HepG2 (cell line): ENCODE measurements at regions not wholly inside any gene's neighbourhood (a gene's known extent, or its start where the extent isn't known, plus 50 kb on each side); places are given as distances from the start of the nearest gene placed in this dataset.

Experiments used
- ATAC-seq: fragments of 200-7000 bp; cut with Tn5 transposase; 3 replicates; pipeline ENCODE4 v1.9.1; 2020; ENCODE audit warnings: mild to moderate bottlenecking, moderate library complexity
- BruUV-seq: library from RNA; stranded (reverse); fragments of 400-500 nt; replicated peaks from 2 replicates; lab custom pipeline; 2021; lab: Mats Ljungman, UMichigan
- CTCF ChIA-PET: fragments of 300-600 bp; formaldehyde crosslinking; extraction: SDS; loops from one replicate; lab custom pipeline; 2021; ENCODE audit warnings: low total read pairs, inconsistent platforms, low intra/inter-chr PET ratio; lab: Yijun Ruan, JAX
- POLR2A ChIA-PET: fragments of 350-600 bp; sonication (Branson Sonifier 250); formaldehyde crosslinking; loops from one replicate; lab custom pipeline; 2020; ENCODE audit warnings: antibody characterized with exemption, inconsistent platforms; lab: Yijun Ruan, JAX
- DNase-seq: peaks from one replicate; pipeline ENCODE4 v3.0.0-alpha.2; 2015; ENCODE audit warnings: low spot score
- FAIRE-seq: peaks from 3 replicates; lab custom pipeline; 2011; peaks lifted over from hg19 to GRCh38; lab: Jason Lieb, UNC
- H2AFZ ChIP-seq: one replicate; pipeline ENCODE4 v1.6.1; 2011; ENCODE audit warnings: low read length, inconsistent platforms
- H3K27ac ChIP-seq: fragments of 300-600 bp; 3 replicates; pipeline ENCODE4 v1.8.0; 2011; ENCODE audit warnings: mixed run types, mild to moderate bottlenecking, mixed read lengths, low read length, inconsistent platforms; ENCODE audit not compliant: insufficient read depth; ENCODE audit errors: extremely low read length
- H3K27me3 ChIP-seq, 2 experiments: fragments of 200-600 bp in 1 of 2; 2 replicates in 1 of 2; 3 replicates in 1 of 2; pipeline versions ENCODE4 v1.6.0 to v1.8.0; 2011; ENCODE audit warnings: low read length in 2 of 2, mild to moderate bottlenecking in 2 of 2, moderate library complexity in 2 of 2, inconsistent platforms in 1 of 2; ENCODE audit not compliant: insufficient read depth in 2 of 2, control insufficient read depth in 1 of 2
- H3K36me3 ChIP-seq, 2 experiments: fragments of 200-600 bp in 1 of 2; replicated peaks in 1 of 2; 2 replicates in 1 of 2; 3 replicates in 1 of 2; pipeline versions ENCODE4 v1.5.1 to v1.8.0; 2011; ENCODE audit warnings: low read length in 2 of 2, inconsistent platforms in 1 of 2; ENCODE audit not compliant: insufficient read depth in 2 of 2, control insufficient read depth in 1 of 2
- H3K4me1 ChIP-seq: 2 replicates; pipeline ENCODE4 v1.5.1; 2012; ENCODE audit warnings: low read length, inconsistent platforms; ENCODE audit not compliant: insufficient read depth
- H3K4me2 ChIP-seq: 2 replicates; pipeline ENCODE4 v1.6.0; 2011; ENCODE audit warnings: low read depth, low read length, inconsistent platforms
- H3K4me3 ChIP-seq, 3 experiments: fragments of 200-600 bp in 1 of 3; sonication (generic), shearing (Covaris generic) in 1 of 3; replicated peaks in 1 of 3; 2 replicates each; pipeline ENCODE4 v1.5.1; 2011 to 2016; ENCODE audit warnings: low read length in 3 of 3, inconsistent platforms in 2 of 3, low read depth in 2 of 3, mild to moderate bottlenecking in 2 of 3, control low read depth in 1 of 3, mixed read lengths in 1 of 3; ENCODE audit not compliant: insufficient read depth in 1 of 3
- H3K79me2 ChIP-seq: one replicate; pipeline ENCODE4 v1.6.1; 2011; ENCODE audit warnings: low read length, inconsistent platforms; ENCODE audit not compliant: insufficient read depth
- H3K9ac ChIP-seq: 2 replicates; pipeline ENCODE4 v1.6.0; 2011; ENCODE audit warnings: mild to moderate bottlenecking, low read depth, low read length, inconsistent platforms; ENCODE audit not compliant: insufficient read depth
- H3K9me3 ChIP-seq: 2 replicates; pipeline ENCODE4 v1.5.1; 2012; ENCODE audit warnings: mild to moderate bottlenecking, low read length
- H4K20me1 ChIP-seq: 2 replicates; pipeline ENCODE4 v1.6.0; 2011; ENCODE audit warnings: inconsistent platforms, mild to moderate bottlenecking, low read length, moderate library complexity; ENCODE audit not compliant: insufficient read depth
- CCDC6 ChIP-seq: sonication (generic); formaldehyde crosslinking; IDR thresholded peaks from 2 replicates; pipeline ENCODE4 v1.8.1; 2022; ENCODE audit warnings: mild to moderate bottlenecking, missing genetic modification reagents, moderate library complexity
- MAFF ChIP-seq: IDR thresholded peaks from 2 replicates; pipeline ENCODE4 v1.6.1; 2011; ENCODE audit warnings: low read depth, low read length, improper control_type of control experiment
- MAFK ChIP-seq, 2 experiments: IDR thresholded peaks in 1 of 2; conservative IDR thresholded peaks in 1 of 2; 2 replicates each; pipeline ENCODE4 v1.6.1; 2011; ENCODE audit warnings: improper control_type of control experiment in 2 of 2, low read length in 2 of 2
- NR2F6 ChIP-seq, 2 experiments: IDR thresholded peaks; 2 replicates each; pipeline ENCODE4 v1.6.1; 2016; ENCODE audit warnings: antibody characterized with exemption in 1 of 2, mild to moderate bottlenecking in 1 of 2
- SMAD1 ChIP-seq: sonication (generic); formaldehyde crosslinking; IDR thresholded peaks from 2 replicates; pipeline ENCODE4 v1.4.0; 2020; ENCODE audit warnings: missing genetic modification reagents, low read depth, mild to moderate bottlenecking, borderline replicate concordance
- WGBS: methylation state at CpG from one replicate; pipeline ENCODE4 v1.1.6; 2017; ENCODE audit warnings: low lambda C conversion rate; 5-methylcytosine and 5-hydroxymethylcytosine counted together
- in situ Hi-C: cut with HindIII; loops from 2 replicates; pipeline ENCODE4 v1.10.0; 2017; ENCODE audit warnings: low pct_unique_long_range_greater_than_20kb; ENCODE audit not compliant: extremely low pct_ligation_motif_present
- intact Hi-C: fragments of 100-400 bp; cut with micrococcal nuclease; formaldehyde crosslinking; loops from one replicate; pipeline ENCODE4 v1.10.0; 2022; ENCODE audit not compliant: unreplicated experiment
- TF ChIP-seq, protein P1 (sequence below): sonication (generic); formaldehyde crosslinking; IDR thresholded peaks from 2 replicates; pipeline ENCODE4 v1.5.1; 2020; ENCODE audit warnings: mild to moderate bottlenecking, missing genetic modification reagents, moderate library complexity

DNA sequence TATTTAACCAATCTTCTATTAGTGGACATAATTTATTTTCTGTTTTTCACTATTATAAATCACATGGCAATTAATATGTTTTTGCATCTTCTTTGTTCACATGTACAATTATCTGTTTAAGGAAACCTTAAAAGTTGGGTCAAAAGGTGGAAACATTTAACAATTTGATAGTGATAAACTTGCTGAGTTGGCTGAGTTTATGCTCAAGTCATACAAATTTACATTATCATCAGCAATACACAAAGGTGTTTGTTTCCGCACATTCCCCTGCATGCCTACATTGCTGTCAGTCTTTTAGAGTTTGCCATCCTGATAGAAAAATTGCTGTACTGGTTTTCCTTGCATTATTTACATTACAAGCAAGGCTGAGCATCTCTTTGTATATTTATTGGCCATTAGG lies 139.5 kb downstream of the KCNRG start:
- Histone ChIP-seq H3K4me1 (peaks cover 39% of the 10 kb centered on the region), H3K27me3 (no peaks in the 10 kb centered on the region), H3K9ac (no peak overlapping the region), H2AFZ (no peak overlapping the region), H3K79me2 (no peaks in the 10 kb centered on the region), H4K20me1 (no peaks in the 10 kb centered on the region), H3K4me3 (no peak overlapping the region), H3K36me3 (no peaks in the 10 kb centered on the region), H3K9me3 (no peaks in the 10 kb centered on the region), H3K4me2 (no peak overlapping the region), H3K27ac (no peak overlapping the region)
- ATAC-seq (no peak), DNase-seq (no peak), FAIRE-seq (no peak)
- intact Hi-C loops = no loop called here
- BruUV-seq = no TSS peak
- CTCF ChIA-PET = no interaction called here
- peak; percentile 56 for TF ChIP-seq MAFF
- no peak for TF ChIP-seq SMAD1
- TF ChIP-seq, protein P1, sequence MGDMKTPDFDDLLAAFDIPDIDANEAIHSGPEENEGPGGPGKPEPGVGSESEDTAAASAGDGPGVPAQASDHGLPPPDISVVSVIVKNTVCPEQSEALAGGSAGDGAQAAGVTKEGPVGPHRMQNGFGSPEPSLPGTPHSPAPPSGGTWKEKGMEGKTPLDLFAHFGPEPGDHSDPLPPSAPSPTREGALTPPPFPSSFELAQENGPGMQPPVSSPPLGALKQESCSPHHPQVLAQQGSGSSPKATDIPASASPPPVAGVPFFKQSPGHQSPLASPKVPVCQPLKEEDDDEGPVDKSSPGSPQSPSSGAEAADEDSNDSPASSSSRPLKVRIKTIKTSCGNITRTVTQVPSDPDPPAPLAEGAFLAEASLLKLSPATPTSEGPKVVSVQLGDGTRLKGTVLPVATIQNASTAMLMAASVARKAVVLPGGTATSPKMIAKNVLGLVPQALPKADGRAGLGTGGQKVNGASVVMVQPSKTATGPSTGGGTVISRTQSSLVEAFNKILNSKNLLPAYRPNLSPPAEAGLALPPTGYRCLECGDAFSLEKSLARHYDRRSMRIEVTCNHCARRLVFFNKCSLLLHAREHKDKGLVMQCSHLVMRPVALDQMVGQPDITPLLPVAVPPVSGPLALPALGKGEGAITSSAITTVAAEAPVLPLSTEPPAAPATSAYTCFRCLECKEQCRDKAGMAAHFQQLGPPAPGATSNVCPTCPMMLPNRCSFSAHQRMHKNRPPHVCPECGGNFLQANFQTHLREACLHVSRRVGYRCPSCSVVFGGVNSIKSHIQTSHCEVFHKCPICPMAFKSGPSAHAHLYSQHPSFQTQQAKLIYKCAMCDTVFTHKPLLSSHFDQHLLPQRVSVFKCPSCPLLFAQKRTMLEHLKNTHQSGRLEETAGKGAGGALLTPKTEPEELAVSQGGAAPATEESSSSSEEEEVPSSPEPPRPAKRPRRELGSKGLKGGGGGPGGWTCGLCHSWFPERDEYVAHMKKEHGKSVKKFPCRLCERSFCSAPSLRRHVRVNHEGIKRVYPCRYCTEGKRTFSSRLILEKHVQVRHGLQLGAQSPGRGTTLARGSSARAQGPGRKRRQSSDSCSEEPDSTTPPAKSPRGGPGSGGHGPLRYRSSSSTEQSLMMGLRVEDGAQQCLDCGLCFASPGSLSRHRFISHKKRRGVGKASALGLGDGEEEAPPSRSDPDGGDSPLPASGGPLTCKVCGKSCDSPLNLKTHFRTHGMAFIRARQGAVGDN (CRISPR knock-in tag) = no peak
- TF ChIP-seq MAFK (conservative IDR thresholded peaks at IDR 0.05 in 1 of 2, IDR thresholded peaks at IDR 0.05 in 1 of 2; ENCODE audit: low read length in 2 of 2) = peak; percentile 14 to 53; a peak in 2 of 4 replicates
- POLR2A ChIA-PET = no interaction called here
- in situ Hi-C loops = no loop called here
- 96% methylated on average over 1 of the region's 1 CpG for WGBS

DNA sequence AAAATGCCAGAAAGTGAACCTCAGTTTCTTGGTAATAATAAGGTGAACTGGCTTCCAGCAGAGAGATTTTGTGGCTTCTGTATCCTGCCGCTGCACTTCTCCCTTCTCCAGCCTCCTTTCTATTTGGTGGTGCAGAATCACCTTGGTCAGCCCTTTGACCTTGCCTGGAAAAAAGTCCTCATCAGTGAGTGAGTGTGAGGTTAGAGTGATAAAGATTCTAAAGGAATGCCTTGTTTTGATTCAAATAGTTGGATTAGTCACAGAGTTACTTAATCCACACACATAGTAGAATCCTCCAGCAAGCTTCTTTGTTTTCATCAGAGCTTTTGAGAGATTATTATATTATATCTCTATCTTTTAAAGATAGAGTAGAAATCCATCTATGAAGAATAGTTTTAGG lies 140.9 kb downstream of the KCNRG start:
- FAIRE-seq (no peak), DNase-seq (peak; percentile 35), ATAC-seq (peak; percentile 38; the same call in 2 of the 3 replicates)
- Histone ChIP-seq H3K4me1 (peaks cover 45% of the 10 kb centered on the region), H3K4me2 (no peak overlapping the region), H3K9ac (no peak overlapping the region), H3K9me3 (no peaks in the 10 kb centered on the region), H3K27me3 (no peaks in the 10 kb centered on the region), H4K20me1 (no peaks in the 10 kb centered on the region), H3K27ac (no peak overlapping the region), H3K36me3 (no peaks in the 10 kb centered on the region), H3K79me2 (no peaks in the 10 kb centered on the region), H3K4me3 (no peak overlapping the region), H2AFZ (no peak overlapping the region)
- in situ Hi-C loops (no loop called here), intact Hi-C loops (no loop called here)
- no TSS peak for BruUV-seq
- 7% methylated on average over 1 of the region's 1 CpG for WGBS
- TF ChIP-seq NR2F6 (IDR thresholded peaks at IDR 0.05) (peak; percentile 16; the same call in 1 of the 2 replicates), NR2F6 (CRISPR knock-in tag; IDR thresholded peaks at IDR 0.05) (no peak), CCDC6 (CRISPR knock-in tag) (no peak)
- POLR2A ChIA-PET = no interaction called here
- CTCF ChIA-PET = no interaction called here
